ENCODE measurements at regions not wholly inside any gene's neighbourhood (a gene's known extent, or its start where the extent isn't known, plus 50 kb on each side); places are given as distances from the start of the nearest gene placed in this dataset.
"Not testable (repeated sequence)": the region's sequence is repeated elsewhere in the genome, so short reads cannot be mapped to it uniquely, and the experiment has no call there.

DNA sequence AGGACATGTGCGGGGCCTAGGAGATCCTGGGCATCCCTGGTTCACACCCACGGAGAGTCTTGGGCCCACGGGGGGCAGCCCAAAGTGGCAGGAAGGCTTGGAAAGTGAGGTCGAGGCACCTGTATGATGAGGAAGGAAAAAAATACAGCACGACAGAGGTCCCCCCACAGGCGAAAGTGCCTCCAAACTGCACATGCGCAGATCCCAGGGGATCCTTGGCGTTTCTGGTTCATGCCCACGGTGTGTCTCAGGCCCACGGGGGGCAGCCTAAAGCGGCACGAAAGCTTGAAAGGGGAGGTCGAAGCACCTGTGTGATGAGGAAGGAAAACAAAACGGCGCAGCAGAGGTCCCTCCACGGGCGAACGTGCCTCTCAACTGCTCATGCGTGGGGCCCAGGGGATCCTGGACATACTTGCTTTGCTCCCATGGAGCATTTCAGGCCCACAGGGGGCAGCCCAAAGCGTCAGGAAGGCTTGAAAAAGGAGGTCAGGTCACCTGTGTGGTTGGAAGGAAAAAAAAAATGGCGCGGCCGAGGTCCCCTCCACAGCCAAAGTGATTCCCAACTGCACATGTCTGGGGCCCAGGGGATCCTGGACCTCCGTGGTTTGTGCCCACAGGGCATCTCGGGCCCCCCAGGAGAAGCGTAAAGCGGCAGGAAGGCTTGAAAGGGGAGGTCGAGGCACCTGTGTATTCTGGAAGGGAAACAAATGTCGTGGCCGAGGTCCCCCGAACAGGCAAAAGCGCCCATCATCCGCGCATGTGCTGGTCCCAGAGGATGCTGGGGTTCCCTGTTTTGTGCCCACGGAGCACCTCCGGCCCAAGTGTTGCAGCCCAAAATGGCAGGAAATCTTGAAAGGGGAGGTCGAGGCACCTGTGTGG is 582.6 kb downstream of the ALG10 start:
- Mint-ChIP-seq H3K36me3 (peaks cover 63 to 71% of the 10 kb centered on the region in 2 donors), H3K27ac (no peak overlapping the region), H3K9me3 (peaks cover 34 to 54% of the 10 kb centered on the region in 2 donors)
- ATAC-seq (no peak), DNase-seq (ENCODE audit: low spot score in 2 of 2) (no peak)

GRCh38 chr12:34605510-34605887 is 583.2 kb downstream of the ALG10 start:
- H3K27ac Mint-ChIP-seq, result no peak overlapping the region
- ATAC-seq, result no peak
- no peak for DNase-seq (ENCODE audit: low spot score in 2 of 2)
- peaks cover 28 to 52% of the 10 kb centered on the region in 2 donors for H3K9me3 Mint-ChIP-seq
- peaks cover 57 to 64% of the 10 kb centered on the region in 2 donors for H3K36me3 Mint-ChIP-seq

- Mint-ChIP-seq H3K9me3 (peaks cover 24 to 46% of the 10 kb centered on the region in 2 donors), H3K36me3 (peaks cover 50 to 62% of the 10 kb centered on the region in 2 donors), H3K27ac (no peak overlapping the region)
- ATAC-seq, result no peak
- peak in 1 of 2 donors; percentile 46 for DNase-seq (ENCODE audit: low spot score in 2 of 2)
Measured at GRCh38 chr12:34605955-34606748, 583.9 kb downstream of the ALG10 start.

GRCh38 chr12:34606749-34607519 is 584.6 kb downstream of the ALG10 start:
- peak in 1 of 2 donors; percentile 43 for DNase-seq (ENCODE audit: low spot score in 2 of 2)
- no peak for ATAC-seq
- Mint-ChIP-seq H3K36me3 (peaks cover 45 to 54% of the 10 kb centered on the region in 2 donors), H3K27ac (no peak overlapping the region), H3K9me3 (peaks cover 25 to 44% of the 10 kb centered on the region in 2 donors)

- H3K9me3 Mint-ChIP-seq, result peaks cover 25 to 43% of the 10 kb centered on the region in 2 donors
- no peak for ATAC-seq
Measured at GRCh38 chr12:34607520-34608195, 585.4 kb downstream of the ALG10 start.

DNA sequence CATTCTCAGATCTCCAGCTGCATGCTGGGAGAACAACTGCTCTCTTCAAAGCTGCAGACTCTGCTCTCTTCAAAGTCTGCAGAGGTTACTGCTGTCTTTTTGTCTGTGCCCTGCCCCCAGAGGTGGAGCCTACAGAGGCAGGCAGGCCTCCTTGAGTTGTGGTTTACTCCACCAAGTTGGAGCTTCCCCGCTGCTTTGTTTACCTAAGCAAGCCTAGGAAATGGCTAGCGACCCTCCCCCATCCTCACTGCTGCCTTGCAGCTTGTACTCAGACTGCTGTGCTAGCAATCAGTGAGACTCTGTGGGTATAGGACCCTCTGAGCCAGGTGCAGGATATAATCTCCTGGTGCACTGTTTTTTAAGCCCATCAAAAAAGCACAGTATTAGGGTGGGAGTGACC is 591.7 kb downstream of the ALG10 start:
- DNase-seq (ENCODE audit: low spot score in 2 of 2); ATAC-seq; H3K27ac Mint-ChIP-seq: not testable (repeated sequence)
- peaks cover 33 to 45% of the 10 kb centered on the region in 2 donors for H3K36me3 Mint-ChIP-seq
- H3K9me3 Mint-ChIP-seq, result peaks cover 48 to 49% of the 10 kb centered on the region in 2 donors

More at GRCh38 chr12:34607520-34608195, 585.4 kb downstream of the ALG10 start:
- H3K27ac Mint-ChIP-seq, result no peak overlapping the region
- DNase-seq (ENCODE audit: low spot score in 2 of 2), result no peak
- H3K36me3 Mint-ChIP-seq, result peaks cover 43 to 47% of the 10 kb centered on the region in 2 donors

DNA sequence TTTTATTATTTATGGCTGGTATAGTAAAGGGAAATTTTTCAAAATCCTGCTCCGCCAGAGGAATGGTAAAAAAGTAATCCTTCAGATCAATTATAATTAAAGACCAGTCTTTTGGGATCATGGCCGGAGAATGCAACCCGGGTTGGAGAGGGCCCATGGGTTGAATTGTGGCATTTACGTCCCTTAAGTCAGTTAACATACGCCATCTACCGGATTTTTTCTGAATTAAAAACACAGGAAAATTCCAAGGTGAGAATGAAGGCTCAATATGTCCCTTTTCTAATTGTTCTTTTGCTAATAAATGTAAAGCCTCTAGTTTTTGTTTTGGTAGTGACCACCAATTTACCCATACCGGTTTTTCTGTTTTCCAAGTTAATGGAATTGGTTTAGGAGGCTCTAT is 602.8 kb downstream of the ALG10 start:
- no peak for DNase-seq (ENCODE audit: low spot score in 2 of 2)

GRCh38 chr12:34626363-34627157 is 604.3 kb downstream of the ALG10 start:
- H3K36me3 Mint-ChIP-seq, result peaks cover 0 to 25% of the 10 kb centered on the region in 2 donors
- H3K9me3 Mint-ChIP-seq, result peaks cover 13 to 22% of the 10 kb centered on the region in 2 donors
- H3K27ac Mint-ChIP-seq, result no peak overlapping the region

More for the DNA sequence above, 602.8 kb downstream of the ALG10 start:
- Mint-ChIP-seq H3K36me3 (peaks cover 0 to 21% of the 10 kb centered on the region in 2 donors), H3K9me3 (peaks cover 19 to 23% of the 10 kb centered on the region in 2 donors), H3K27ac (no peak overlapping the region)
- ATAC-seq, result no peak

More at GRCh38 chr12:34626363-34627157, 604.3 kb downstream of the ALG10 start:
- DNase-seq (ENCODE audit: low spot score in 2 of 2) (no peak), ATAC-seq (no peak)

Data from activated naive CD4-positive, alpha-beta T cell treated with anti-CD3 and anti-CD28 coated beads, Interleukin-2, amount 50 U/mL, for 72 hours (primary cell).